Right ventricle myocardium superior (tissue), 1 donor: ENCODE measurements at regions not wholly inside any gene's neighbourhood (a gene's known extent, or its start where the extent isn't known, plus 50 kb on each side); places are given as distances from the start of the nearest gene placed in this dataset.
"Not testable (repeated sequence)": the region's sequence is repeated elsewhere in the genome, so short reads cannot be mapped to it uniquely, and the experiment has no call there.

Experiments
- ATAC-seq: fragments of 200-7000 bp; cut with Tn5 transposase; one replicate; pipeline ENCODE4 v1.9.1; 2020; ENCODE audit warnings: mild to moderate bottlenecking; ENCODE audit not compliant: poor library complexity
- DNase-seq: peaks from one replicate; pipeline ENCODE4 v3.0.0-alpha.2; 2020
- intact Hi-C: fragments of 100-400 bp; cut with DNase I; formaldehyde crosslinking; loops from one replicate; pipeline ENCODE4 v1.11.2; 2022
- donor health status: DM: no; HTN: yes; CAD: no; lungs with severe emphysema.

- DNase-seq = no peak
- intact Hi-C loops = no loop called here
- no peak for ATAC-seq
These were observed 82.5 kb upstream of the ARID1B start for GRCh38 chr6:156694679-156695078.

- intact Hi-C loops = no loop called here
- ATAC-seq (no peak), DNase-seq (no peak)
These were observed 86.2 kb upstream of the ARID1B start for GRCh38 chr6:156691018-156691417.

- DNase-seq = no peak
- ATAC-seq = no peak
- intact Hi-C loops = loop anchor here (2.0 to 10.0 kb wide), 4 partner anchors 87 to 333 kb away; partner anchors contain the start of gene ARID1B
These were observed 87.5 kb upstream of the ARID1B start for GRCh38 chr6:156689656-156690055.

GRCh38 chr6:156688620-156688971 lies 88.6 kb upstream of the ARID1B start:
- DNase-seq (no peak), ATAC-seq (no peak)
- intact Hi-C loops = loop anchor here (2.0 to 10.0 kb wide), 4 partner anchors 88 to 334 kb away; partner anchors contain the start of gene ARID1B

GRCh38 chr6:156687789-156688619 lies 89.2 kb upstream of the ARID1B start:
- intact Hi-C loops = loop anchor here (2.0 to 10.0 kb wide), 4 partner anchors 89 to 334 kb away; partner anchors contain the start of gene ARID1B
- DNase-seq (peak; percentile 48), ATAC-seq (peak; percentile 21)

- ATAC-seq (peak; percentile 95), DNase-seq (peak; percentile 94)
- intact Hi-C loops = loop anchor here (5.0 to 10.0 kb wide), 3 partner anchors 125 to 335 kb away; no protein-coding TSS in a partner anchor
These were observed 90.0 kb upstream of the ARID1B start for GRCh38 chr6:156686995-156687788.

GRCh38 chr6:156686301-156686994 lies 90.7 kb upstream of the ARID1B start:
- intact Hi-C loops = loop anchor here (5.0 to 10.0 kb wide), 3 partner anchors 124 to 336 kb away; no protein-coding TSS in a partner anchor
- peak; percentile 69 for ATAC-seq

GRCh38 chr6:156685823-156686222 lies 91.4 kb upstream of the ARID1B start:
- DNase-seq = no peak
- intact Hi-C loops = loop anchor here (5.0 to 10.0 kb wide), 3 partner anchors 124 to 336 kb away; no protein-coding TSS in a partner anchor
- no peak for ATAC-seq

More at GRCh38 chr6:156686301-156686994, 90.7 kb upstream of the ARID1B start:
- DNase-seq = peak; percentile 48

GRCh38 chr6:156683821-156684220 lies 93.4 kb upstream of the ARID1B start:
- no peak for ATAC-seq
- intact Hi-C loops = loop anchor here (10.0 kb wide), 1 partner anchor 271 kb away; no protein-coding TSS in a partner anchor
- DNase-seq = no peak

GRCh38 chr6:156676721-156677120 lies 100.5 kb upstream of the ARID1B start:
- no peak for ATAC-seq

GRCh38 chr6:156674197-156674596 lies 103.0 kb upstream of the ARID1B start:
- intact Hi-C loops = no loop called here
- DNase-seq = no peak
- ATAC-seq = no peak

More at GRCh38 chr6:156676721-156677120, 100.5 kb upstream of the ARID1B start:
- intact Hi-C loops = no loop called here
- no peak for DNase-seq

GRCh38 chr6:156670097-156670496 lies 107.1 kb upstream of the ARID1B start:
- DNase-seq, ATAC-seq, intact Hi-C loops: not testable (repeated sequence)

- ATAC-seq (no peak), DNase-seq (no peak)
- intact Hi-C loops = no loop called here
These were observed 115.1 kb upstream of the ARID1B start for GRCh38 chr6:156662025-156662445.

GRCh38 chr6:156660389-156660788 lies 116.8 kb upstream of the ARID1B start:
- ATAC-seq (no peak), DNase-seq (no peak)
- intact Hi-C loops = no loop called here

- intact Hi-C loops = no loop called here
- ATAC-seq = no peak
These were observed 117.4 kb upstream of the ARID1B start for GRCh38 chr6:156659822-156660198.

GRCh38 chr6:156658966-156659821 lies 118.0 kb upstream of the ARID1B start:
- ATAC-seq (no peak), DNase-seq (no peak)
- intact Hi-C loops = no loop called here

More at GRCh38 chr6:156659822-156660198, 117.4 kb upstream of the ARID1B start:
- DNase-seq = no peak

GRCh38 chr6:156658186-156658965 lies 118.8 kb upstream of the ARID1B start:
- intact Hi-C loops = no loop called here
- peak; percentile 87 for ATAC-seq

More at GRCh38 chr6:156658186-156658965, 118.8 kb upstream of the ARID1B start:
- DNase-seq = no peak
